HEK293T (cell line): ENCODE measurements at regions not wholly inside any gene's neighbourhood (a gene's known extent, or its start where the extent isn't known, plus 50 kb on each side); places are given as distances from the start of the nearest gene placed in this dataset.

ENCODE experiments used
- CTCF ChIA-PET: fragments of 350-600 bp; formaldehyde crosslinking; extraction: SDS; loops from one replicate; lab custom pipeline; 2021; ENCODE audit warnings: antibody characterized with exemption, inconsistent platforms; lab: Yijun Ruan, JAX
- POLR2A ChIA-PET: fragments of 350-600 bp; formaldehyde crosslinking; extraction: SDS; loops from one replicate; lab custom pipeline; 2020; ENCODE audit warnings: antibody characterized with exemption, inconsistent platforms; lab: Yijun Ruan, JAX
- DNase-seq: peaks from one replicate; pipeline ENCODE4 v3.0.0; 2012; ENCODE audit warnings: mixed read lengths; ENCODE audit errors: extremely low spot score
- ARNT ChIP-seq: fragments of 450-650 bp; IDR thresholded peaks from 2 replicates; pipeline ENCODE4 v1.6.1; 2017; ENCODE audit warnings: mild to moderate bottlenecking
- BHLHE40 ChIP-seq: fragments of 450-650 bp; IDR thresholded peaks from 2 replicates; pipeline ENCODE4 v1.6.1; 2016; ENCODE audit warnings: mild to moderate bottlenecking, moderate library complexity, borderline replicate concordance
- CTBP1 ChIP-seq: fragments of 450-650 bp; IDR thresholded peaks from 2 replicates; pipeline ENCODE4 v1.6.1; 2016; ENCODE audit warnings: borderline replicate concordance
- ELF4 ChIP-seq: fragments of 450-650 bp; IDR thresholded peaks from 2 replicates; pipeline ENCODE4 v1.6.1; 2017; ENCODE audit warnings: antibody characterized with exemption
- FOXA1 ChIP-seq: fragments of 450-650 bp; IDR thresholded peaks from 2 replicates; pipeline ENCODE4 v1.6.1; 2016; ENCODE audit warnings: mild to moderate bottlenecking
- FOXK2 ChIP-seq: fragments of 450-650 bp; IDR thresholded peaks from 2 replicates; pipeline ENCODE4 v1.6.1; 2016; ENCODE audit warnings: mild to moderate bottlenecking
- FOXM1 ChIP-seq: fragments of 450-650 bp; IDR thresholded peaks from 2 replicates; pipeline ENCODE4 v1.6.1; 2017; ENCODE audit warnings: mild to moderate bottlenecking, borderline replicate concordance
- HDGF ChIP-seq: fragments of 450-650 bp; IDR thresholded peaks from 2 replicates; pipeline ENCODE4 v1.6.1; 2017; ENCODE audit warnings: antibody characterized with exemption, borderline replicate concordance
- L3MBTL2 ChIP-seq: fragments of 450-650 bp; conservative IDR thresholded peaks from 2 replicates; pipeline ENCODE4 v1.6.1; 2016; ENCODE audit warnings: mild to moderate bottlenecking
- LEF1 ChIP-seq: fragments of 450-650 bp; IDR thresholded peaks from 2 replicates; pipeline ENCODE4 v1.6.1; 2017; ENCODE audit warnings: mild to moderate bottlenecking, borderline replicate concordance
- NFRKB ChIP-seq: fragments of 450-650 bp; IDR thresholded peaks from 2 replicates; pipeline ENCODE4 v1.6.1; 2016; ENCODE audit warnings: mild to moderate bottlenecking, moderate library complexity
- SP1 ChIP-seq: fragments of 450-650 bp; IDR thresholded peaks from 2 replicates; pipeline ENCODE4 v1.6.1; 2017
- SUZ12 ChIP-seq: fragments of 450-650 bp; IDR thresholded peaks from 2 replicates; pipeline ENCODE4 v1.6.1; 2016; ENCODE audit warnings: mild to moderate bottlenecking
- TARDBP ChIP-seq: fragments of 450-650 bp; IDR thresholded peaks from 2 replicates; pipeline ENCODE4 v1.6.1; 2016
- ZNF384 ChIP-seq: fragments of 450-650 bp; IDR thresholded peaks from 2 replicates; pipeline ENCODE4 v1.6.1; 2016
- TF ChIP-seq, protein P1 (sequence below): fragments of 450-650 bp; IDR thresholded peaks from 2 replicates; pipeline ENCODE4 v1.6.1; 2016

- no peak for DNase-seq
- ChIA-PET CTCF (interaction anchor here (0.6 kb wide), 1 partner anchor 823 kb away, joined by 3 read pairs; no protein-coding TSS in a partner anchor), POLR2A (no interaction called here)
- TF ChIP-seq HDGF: no peak
- TF ChIP-seq FOXA1: no peak
- TF ChIP-seq NFRKB: no peak
- TF ChIP-seq L3MBTL2: no peak
- TF ChIP-seq FOXM1: no peak
- no peak for TF ChIP-seq FOXK2
- TF ChIP-seq ELF4: no peak
- no peak for TF ChIP-seq ZNF384
- TF ChIP-seq SP1: no peak
Observed at GRCh38 chr7:70925411-70926115, 206.4 kb upstream of the GALNT17 start.

- CTCF ChIA-PET: no interaction called here
- TF ChIP-seq L3MBTL2 (no peak), HDGF (no peak), TARDBP (no peak), NFRKB (no peak), SUZ12 (no peak), LEF1 (no peak), CTBP1 (no peak), BHLHE40 (no peak), SP1 (no peak), FOXM1 (no peak), ZNF384 (no peak), ELF4 (no peak), FOXK2 (no peak), ARNT (no peak), FOXA1 (no peak)
- TF ChIP-seq, protein P1, sequence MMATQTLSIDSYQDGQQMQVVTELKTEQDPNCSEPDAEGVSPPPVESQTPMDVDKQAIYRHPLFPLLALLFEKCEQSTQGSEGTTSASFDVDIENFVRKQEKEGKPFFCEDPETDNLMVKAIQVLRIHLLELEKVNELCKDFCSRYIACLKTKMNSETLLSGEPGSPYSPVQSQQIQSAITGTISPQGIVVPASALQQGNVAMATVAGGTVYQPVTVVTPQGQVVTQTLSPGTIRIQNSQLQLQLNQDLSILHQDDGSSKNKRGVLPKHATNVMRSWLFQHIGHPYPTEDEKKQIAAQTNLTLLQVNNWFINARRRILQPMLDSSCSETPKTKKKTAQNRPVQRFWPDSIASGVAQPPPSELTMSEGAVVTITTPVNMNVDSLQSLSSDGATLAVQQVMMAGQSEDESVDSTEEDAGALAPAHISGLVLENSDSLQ: no peak
- POLR2A ChIA-PET: no interaction called here
- no peak for DNase-seq
Observed at GRCh38 chr7:70926666-70927065, 205.3 kb upstream of the GALNT17 start.

DNA sequence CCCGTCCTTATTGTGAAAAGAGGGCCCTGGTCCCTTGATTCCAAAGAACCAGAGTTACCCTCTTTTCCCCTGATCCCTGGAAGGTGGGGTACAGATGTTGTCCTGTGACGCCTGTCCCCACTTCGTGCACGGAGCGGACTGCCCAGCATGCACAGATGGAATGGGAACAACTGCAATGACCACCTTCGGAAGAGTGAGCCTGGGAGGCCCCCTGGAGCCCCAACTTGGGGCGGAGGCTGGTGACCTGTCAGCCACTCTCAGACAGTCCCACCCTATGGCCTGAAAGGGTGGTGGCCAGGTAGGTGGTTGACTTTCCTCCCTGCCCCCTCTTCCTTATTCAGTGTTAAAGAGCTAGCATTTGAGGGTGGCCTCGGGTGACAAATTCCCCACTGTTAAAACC is 196.6 kb upstream of the GALNT17 start:
- DNase-seq: no peak
- no peak for TF ChIP-seq LEF1
- POLR2A ChIA-PET: no interaction called here
- CTCF ChIA-PET: no interaction called here

GRCh38 chr7:70935854-70936253 is 196.1 kb upstream of the GALNT17 start:
- ChIA-PET POLR2A (no interaction called here), CTCF (no interaction called here)
- TF ChIP-seq SUZ12 (no peak), L3MBTL2 (no peak), CTBP1 (no peak), ZNF384 (no peak), ARNT (no peak), HDGF (no peak), BHLHE40 (no peak), NFRKB (no peak)
- DNase-seq: no peak

DNA sequence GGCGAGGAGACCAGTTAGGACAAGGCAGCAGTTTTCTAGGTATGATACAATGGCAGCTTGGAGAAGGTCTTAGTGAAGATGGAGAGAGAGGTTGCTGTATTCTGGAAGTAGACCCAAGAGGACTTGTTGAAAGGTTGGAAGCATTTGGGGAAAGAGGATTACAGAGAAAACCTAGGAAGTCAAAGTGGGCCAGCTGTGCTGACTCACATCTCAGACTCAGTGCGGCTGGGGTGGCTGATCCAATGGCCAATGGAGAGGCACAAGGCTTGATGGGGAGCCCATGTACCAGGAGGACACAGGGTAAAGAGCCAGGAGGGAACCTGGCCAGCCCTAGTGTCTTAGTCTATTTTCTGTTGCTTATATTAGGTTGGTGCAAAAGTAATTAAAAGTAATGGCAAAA is 194.5 kb upstream of the GALNT17 start:
- no peak for TF ChIP-seq BHLHE40
- TF ChIP-seq ARNT: no peak
- TF ChIP-seq L3MBTL2: no peak
- TF ChIP-seq ZNF384: no peak
- TF ChIP-seq ELF4: no peak
- no peak for TF ChIP-seq LEF1
- TF ChIP-seq, protein P1: no peak
- TF ChIP-seq CTBP1: no peak
- CTCF ChIA-PET: no interaction called here
- no peak for DNase-seq
- POLR2A ChIA-PET: no interaction called here

DNA sequence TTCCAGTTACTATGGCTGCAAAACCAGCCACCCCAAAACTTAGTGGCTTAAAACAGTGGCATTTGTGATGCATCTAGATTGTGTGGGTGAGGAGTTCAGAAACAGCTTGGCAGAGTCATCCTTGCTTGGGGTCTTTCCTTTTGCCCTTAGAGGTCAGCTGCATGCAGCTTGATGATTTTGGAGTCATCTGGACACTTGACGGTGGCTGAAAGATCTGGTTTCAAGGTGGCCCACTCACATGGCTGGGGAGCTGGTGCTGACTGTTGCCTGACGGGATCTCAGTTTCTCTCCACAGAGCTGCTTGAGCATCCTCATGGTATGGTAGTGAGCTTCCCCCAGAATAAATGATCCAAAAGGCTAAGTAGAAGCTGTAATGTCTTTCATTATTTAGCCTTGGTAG is 191.3 kb upstream of the GALNT17 start:
- TF ChIP-seq ELF4 (no peak), ZNF384 (no peak), L3MBTL2 (no peak), SUZ12 (no peak), FOXK2 (no peak), ARNT (no peak), BHLHE40 (no peak), SP1 (no peak), NFRKB (no peak), FOXM1 (no peak)
- TF ChIP-seq, protein P1: no peak
- DNase-seq: no peak
- CTCF ChIA-PET: no interaction called here
- POLR2A ChIA-PET: no interaction called here

DNA sequence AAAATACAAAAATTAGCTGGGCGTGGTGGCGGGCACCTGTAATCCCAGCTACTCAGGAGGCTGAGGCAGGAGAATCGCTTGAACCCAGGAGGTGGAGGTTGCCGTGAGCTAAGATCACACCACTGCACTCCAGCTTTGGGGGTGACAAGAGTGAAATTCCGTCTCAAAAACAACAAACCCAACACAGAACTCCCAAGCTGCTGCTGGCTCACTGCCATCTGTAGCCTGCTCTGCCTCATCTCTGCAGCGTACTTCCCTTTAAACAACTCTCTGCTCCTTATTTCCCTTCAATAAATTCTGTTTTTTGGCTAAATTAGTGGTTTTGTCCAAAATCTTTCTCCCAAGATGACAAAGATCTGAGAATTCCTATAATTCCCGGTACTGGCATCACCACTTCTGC is 189.2 kb upstream of the GALNT17 start:
- CTCF ChIA-PET: no interaction called here
- DNase-seq: no peak
- no peak for TF ChIP-seq ZNF384
- no peak for TF ChIP-seq SP1
- no peak for TF ChIP-seq BHLHE40
- TF ChIP-seq SUZ12: no peak
- no peak for TF ChIP-seq ELF4
- TF ChIP-seq, protein P1: no peak
- no peak for TF ChIP-seq FOXA1
- TF ChIP-seq LEF1: no peak
- no peak for TF ChIP-seq HDGF
- TF ChIP-seq FOXM1: no peak
- TF ChIP-seq L3MBTL2: no peak
- TF ChIP-seq CTBP1: no peak
- POLR2A ChIA-PET: no interaction called here
